H1 (cell line): ENCODE measurements at regions not wholly inside any gene's neighbourhood (a gene's known extent, or its start where the extent isn't known, plus 50 kb on each side); places are given as distances from the start of the nearest gene placed in this dataset.
"Not testable (repeated sequence)": the region's sequence is repeated elsewhere in the genome, so short reads cannot be mapped to it uniquely, and the experiment has no call there.

Source experiments
- CTCF ChIA-PET: fragments of 300-600 bp; sonication (Branson Sonifier 250); formaldehyde crosslinking; loops from one replicate; lab custom pipeline; 2021; ENCODE audit not compliant: partially characterized antibody; lab: Charles Lee
- POLR2A ChIA-PET: fragments of 300-600 bp; sonication (Branson Sonifier 250); formaldehyde crosslinking; loops from one replicate; lab custom pipeline; 2021; ENCODE audit warnings: inconsistent platforms; ENCODE audit not compliant: partially characterized antibody; lab: Charles Lee
- DNase-seq, 2 experiments: peaks; one replicate each; pipeline versions ENCODE4 v3.0.0 to v3.0.0-alpha.2; 2010 to 2022; ENCODE audit warnings: low spot score in 2 of 2, low read depth in 1 of 2, mixed read lengths in 1 of 2
- FAIRE-seq: peaks from 2 replicates; lab custom pipeline; 2011; peaks lifted over from hg19 to GRCh38; lab: Jason Lieb, UNC
- H2AFZ ChIP-seq: 2 replicates; pipeline ENCODE4 v1.8.1; 2012; ENCODE audit warnings: low read length, inconsistent platforms
- H2AK5ac ChIP-seq: 2 replicates; pipeline ENCODE4 v1.6.1; 2013; ENCODE audit warnings: low read depth, low read length
- H2BK120ac ChIP-seq: replicated peaks from 2 replicates; pipeline ENCODE3; 2013; ENCODE audit warnings: low read depth, low read length, inconsistent platforms
- H2BK12ac ChIP-seq: 2 replicates; pipeline ENCODE4 v1.6.1; 2013; ENCODE audit warnings: low read depth, low read length
- H2BK15ac ChIP-seq: 2 replicates; pipeline ENCODE4 v1.6.1; 2013; ENCODE audit warnings: low read length
- H2BK20ac ChIP-seq: 2 replicates; pipeline ENCODE4 v1.6.1; 2013; ENCODE audit warnings: low read length
- H2BK5ac ChIP-seq: 2 replicates; pipeline ENCODE4 v1.6.1; 2013; ENCODE audit warnings: low read depth, low read length
- H3K14ac ChIP-seq: 2 replicates; pipeline ENCODE4 v1.6.1; 2013; ENCODE audit warnings: inconsistent platforms; ENCODE audit not compliant: insufficient read length
- H3K18ac ChIP-seq: 2 replicates; pipeline ENCODE4 v1.6.1; 2013; ENCODE audit warnings: low read length; ENCODE audit errors: extremely low read depth
- H3K23ac ChIP-seq: 2 replicates; pipeline ENCODE4 v1.6.1; 2013; ENCODE audit warnings: inconsistent platforms; ENCODE audit not compliant: insufficient read length
- H3K23me2 ChIP-seq: 2 replicates; pipeline ENCODE4 v1.6.1; 2013; ENCODE audit warnings: low read depth, low read length
- H3K27ac ChIP-seq: 2 replicates; pipeline ENCODE4 v1.6.1; 2011; ENCODE audit warnings: low read depth, low read length, inconsistent platforms
- H3K27me3 ChIP-seq, 4 experiments: replicated peaks in 1 of 4; 1 replicate in 1 of 4; 2 replicates in 3 of 4; pipeline versions ENCODE4 v1.6.1 to v1.8.1; 2011 to 2013; ENCODE audit warnings: low read length in 3 of 4, mild to moderate bottlenecking in 3 of 4, inconsistent platforms in 2 of 4, mixed read lengths in 2 of 4, moderate library complexity in 1 of 4; ENCODE audit not compliant: control insufficient read depth in 3 of 4, insufficient read depth in 3 of 4; ENCODE audit errors: extremely low read depth in 1 of 4
- H3K36me3 ChIP-seq, 4 experiments: 2 replicates each; pipeline versions ENCODE4 v1.6.1 to v1.8.1; 2011 to 2013; ENCODE audit warnings: mild to moderate bottlenecking in 4 of 4, low read length in 3 of 4, moderate library complexity in 2 of 4, control low read depth in 1 of 4, inconsistent platforms in 1 of 4; ENCODE audit not compliant: insufficient read depth in 4 of 4, control insufficient read depth in 2 of 4
- H3K4ac ChIP-seq: replicated peaks from 2 replicates; pipeline ENCODE3; 2013; ENCODE audit warnings: low read length, low read depth, mixed read lengths, inconsistent platforms; ENCODE audit not compliant: insufficient read length
- H3K4me1 ChIP-seq, 4 experiments: replicated peaks in 1 of 4; 1 replicate in 1 of 4; 2 replicates in 3 of 4; pipeline versions ENCODE4 v1.6.1 to v1.8.1; 2011 to 2013; ENCODE audit warnings: low read length in 3 of 4, inconsistent platforms in 2 of 4, mixed read lengths in 1 of 4; ENCODE audit not compliant: insufficient read depth in 4 of 4, control insufficient read depth in 3 of 4
- H3K4me2 ChIP-seq, 2 experiments: 2 replicates each; pipeline versions ENCODE4 v1.6.1 to v1.8.1; 2011 to 2013; ENCODE audit warnings: low read depth in 2 of 2, low read length in 2 of 2, control low read depth in 1 of 2, inconsistent platforms in 1 of 2, mild to moderate bottlenecking in 1 of 2; ENCODE audit not compliant: insufficient read depth in 1 of 2
- H3K4me3 ChIP-seq, 4 experiments: fragments of 200-600, 300-600 bp in 1 of 4; sonication (generic), shearing (Covaris generic), sonication (Bioruptor Twin) in 1 of 4; 2 replicates each; pipeline versions ENCODE4 v1.5.1 to v1.8.1; 2011 to 2016; ENCODE audit warnings: low read length in 4 of 4, low read depth in 3 of 4, control low read depth in 2 of 4, inconsistent platforms in 2 of 4, mild to moderate bottlenecking in 2 of 4, mixed read lengths in 1 of 4, moderate library complexity in 1 of 4; ENCODE audit not compliant: insufficient read depth in 2 of 4; ENCODE audit errors: extremely low read depth in 1 of 4
- H3K56ac ChIP-seq: replicated peaks from 2 replicates; pipeline ENCODE3; 2013; ENCODE audit warnings: low read depth, mild to moderate bottlenecking, mixed read lengths, low read length, inconsistent platforms; ENCODE audit not compliant: insufficient read length
- H3K79me1 ChIP-seq: 2 replicates; pipeline ENCODE4 v1.6.1; 2013; ENCODE audit warnings: low read depth, low read length, control low read depth
- H3K79me2 ChIP-seq, 2 experiments: 2 replicates each; pipeline versions ENCODE4 v1.6.1 to v1.8.1; 2012 to 2013; ENCODE audit warnings: low read length in 2 of 2, mild to moderate bottlenecking in 2 of 2, inconsistent platforms in 1 of 2; ENCODE audit not compliant: insufficient read depth in 2 of 2, control insufficient read depth in 1 of 2
- H3K9ac ChIP-seq, 4 experiments: replicated peaks in 1 of 4; 1 replicate in 1 of 4; 2 replicates in 3 of 4; pipeline versions ENCODE4 v1.6.1 to v1.8.1; 2011 to 2013; ENCODE audit warnings: low read depth in 3 of 4, low read length in 3 of 4, control low read depth in 2 of 4, mild to moderate bottlenecking in 2 of 4, moderate library complexity in 2 of 4, inconsistent platforms in 1 of 4; ENCODE audit errors: extremely low read depth in 1 of 4
- H3K9me3 ChIP-seq, 2 experiments: 2 replicates each; pipeline versions ENCODE4 v1.6.1 to v1.8.1; 2012 to 2013; ENCODE audit warnings: mild to moderate bottlenecking in 2 of 2, moderate library complexity in 2 of 2, control low read depth in 1 of 2, inconsistent platforms in 1 of 2, low read depth in 1 of 2, low read length in 1 of 2, mixed read lengths in 1 of 2; ENCODE audit not compliant: insufficient read depth in 2 of 2
- H4K20me1 ChIP-seq, 2 experiments: replicated peaks in 1 of 2; 2 replicates each; pipeline versions ENCODE3 to v1.8.1; 2011 to 2013; ENCODE audit warnings: inconsistent platforms in 2 of 2, low read length in 2 of 2, mild to moderate bottlenecking in 1 of 2; ENCODE audit not compliant: insufficient read depth in 2 of 2, control insufficient read depth in 1 of 2
- H4K5ac ChIP-seq: 2 replicates; pipeline ENCODE4 v1.6.1; 2013; ENCODE audit warnings: low read length, low read depth, mixed read lengths, inconsistent platforms; ENCODE audit not compliant: insufficient read length
- H4K8ac ChIP-seq: 2 replicates; pipeline ENCODE4 v1.8.0; 2013; ENCODE audit warnings: mild to moderate bottlenecking, moderate library complexity, low read length, inconsistent platforms; ENCODE audit not compliant: insufficient read depth; ENCODE audit errors: extremely low read depth
- H4K91ac ChIP-seq: replicated peaks from 2 replicates; pipeline ENCODE3; 2013; ENCODE audit warnings: low read length, mixed read lengths, inconsistent platforms; ENCODE audit not compliant: insufficient read length
- WGBS, 2 experiments: shearing (Covaris generic) in 1 of 2; methylation state at CpG; one replicate each; pipeline versions ENCODE4 v1.1.6 to v1.1.7; 2013 to 2015; ENCODE audit warnings: low lambda C conversion rate in 2 of 2, mixed read lengths in 2 of 2, inconsistent platforms in 1 of 2, low coverage in 1 of 2, missing lambda C conversion rate in 1 of 2; ENCODE audit not compliant: insufficient replicate concordance in 2 of 2, insufficient coverage in 1 of 2, insufficient read length in 1 of 2; ENCODE audit errors: extremely low coverage in 1 of 2, missing lambda C conversion rate in 1 of 2; 5-methylcytosine and 5-hydroxymethylcytosine counted together

- H3K9ac ChIP-seq, H3K4ac ChIP-seq, H2BK15ac ChIP-seq, H3K23ac ChIP-seq, H3K4me2 ChIP-seq, H2AFZ ChIP-seq, H3K18ac ChIP-seq, H4K8ac ChIP-seq, DNase-seq, H2BK5ac ChIP-seq, H3K4me1 ChIP-seq, H3K36me3 ChIP-seq, H3K23me2 ChIP-seq, H4K20me1 ChIP-seq, H3K27ac ChIP-seq, H3K27me3 ChIP-seq, H3K14ac ChIP-seq, H2BK12ac ChIP-seq, H3K79me1 ChIP-seq, FAIRE-seq, H3K79me2 ChIP-seq, H3K9me3 ChIP-seq, H2BK20ac ChIP-seq, POLR2A ChIA-PET, H2AK5ac ChIP-seq, H4K91ac ChIP-seq, H3K56ac ChIP-seq, H3K4me3 ChIP-seq, H4K5ac ChIP-seq, CTCF ChIA-PET, H2BK120ac ChIP-seq: not testable (repeated sequence)
- no CpG with 5 or more reads among the region's 4 CpGs for WGBS, 2 experiments
These were observed 79.8 kb upstream of the HSFY2 start for GRCh38 chrY:18853323-18853722.

- H4K91ac ChIP-seq, H2BK120ac ChIP-seq, H3K9ac ChIP-seq, H2AK5ac ChIP-seq, H3K79me1 ChIP-seq, POLR2A ChIA-PET, H2AFZ ChIP-seq, H4K8ac ChIP-seq, FAIRE-seq, H3K23me2 ChIP-seq, H3K23ac ChIP-seq, H2BK15ac ChIP-seq, H3K27me3 ChIP-seq, H3K14ac ChIP-seq, H3K56ac ChIP-seq, H2BK5ac ChIP-seq, H4K5ac ChIP-seq, H3K4me3 ChIP-seq, H3K9me3 ChIP-seq, CTCF ChIA-PET, H3K18ac ChIP-seq, H3K4me1 ChIP-seq, H3K4me2 ChIP-seq, H3K36me3 ChIP-seq, H4K20me1 ChIP-seq, H2BK20ac ChIP-seq, H3K4ac ChIP-seq, H3K79me2 ChIP-seq, H3K27ac ChIP-seq, DNase-seq, H2BK12ac ChIP-seq: not testable (repeated sequence)
- WGBS, 2 experiments, result no CpG with 5 or more reads among the region's 6 CpGs
These were observed 63.1 kb upstream of the HSFY2 start for GRCh38 chrY:18836643-18837042.
